ENCODE measurements at regions not wholly inside any gene's neighbourhood (a gene's known extent, or its start where the extent isn't known, plus 50 kb on each side); places are given as distances from the start of the nearest gene placed in this dataset.

- no peak for TF ChIP-seq ZMAT4 (CRISPR knock-in tag; IDR thresholded peaks at IDR 0.05)
- TF ChIP-seq CTCF (IDR thresholded peaks at IDR 0.05), result no peak
Measured at GRCh38 chr2:65558743-65559142, 126.3 kb upstream of the SPRED2 start.

All from WTC11 (cell line).